ENCODE measurements at regions not wholly inside any gene's neighbourhood (a gene's known extent, or its start where the extent isn't known, plus 50 kb on each side); places are given as distances from the start of the nearest gene placed in this dataset.
"Not testable (repeated sequence)": the region's sequence is repeated elsewhere in the genome, so short reads cannot be mapped to it uniquely, and the experiment has no call there.

DNA sequence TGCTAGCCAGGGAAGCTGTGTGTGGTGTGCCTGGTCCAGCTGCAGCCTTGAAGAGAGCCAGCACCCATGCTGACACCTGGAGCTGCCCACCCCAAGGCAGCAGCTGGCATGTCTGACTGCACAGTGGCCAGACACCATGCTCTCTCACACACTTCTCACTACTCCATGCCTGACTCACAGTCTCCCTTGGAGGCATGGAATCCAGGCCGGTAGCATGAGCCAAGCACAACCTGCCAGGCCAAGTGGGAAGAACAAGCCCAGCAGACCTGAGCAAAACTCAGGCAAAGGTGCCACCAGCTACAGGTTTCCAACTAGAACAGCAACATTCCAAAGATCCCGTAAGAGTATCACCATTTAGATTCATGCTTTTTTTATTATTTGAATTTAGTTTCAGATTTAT, 625.3 kb upstream of the LRRTM4 start:
- Mint-ChIP-seq H3K4me1 (ENCODE audit: unreplicated experiment) (no peaks in the 10 kb centered on the region), H3K27ac (ENCODE audit: unreplicated experiment) (no peak overlapping the region), H3K27me3 (ENCODE audit: unreplicated experiment) (no peaks in the 10 kb centered on the region), H3K36me3 (ENCODE audit: unreplicated experiment) (no peaks in the 10 kb centered on the region), H3K4me3 (ENCODE audit: unreplicated experiment) (no peak overlapping the region), H3K9me3 (ENCODE audit: unreplicated experiment) (no peaks in the 10 kb centered on the region)
- DNase-seq (ENCODE audit: extremely low spot score, unreplicated experiment), result no peak
- TF ChIP-seq, protein P1, sequence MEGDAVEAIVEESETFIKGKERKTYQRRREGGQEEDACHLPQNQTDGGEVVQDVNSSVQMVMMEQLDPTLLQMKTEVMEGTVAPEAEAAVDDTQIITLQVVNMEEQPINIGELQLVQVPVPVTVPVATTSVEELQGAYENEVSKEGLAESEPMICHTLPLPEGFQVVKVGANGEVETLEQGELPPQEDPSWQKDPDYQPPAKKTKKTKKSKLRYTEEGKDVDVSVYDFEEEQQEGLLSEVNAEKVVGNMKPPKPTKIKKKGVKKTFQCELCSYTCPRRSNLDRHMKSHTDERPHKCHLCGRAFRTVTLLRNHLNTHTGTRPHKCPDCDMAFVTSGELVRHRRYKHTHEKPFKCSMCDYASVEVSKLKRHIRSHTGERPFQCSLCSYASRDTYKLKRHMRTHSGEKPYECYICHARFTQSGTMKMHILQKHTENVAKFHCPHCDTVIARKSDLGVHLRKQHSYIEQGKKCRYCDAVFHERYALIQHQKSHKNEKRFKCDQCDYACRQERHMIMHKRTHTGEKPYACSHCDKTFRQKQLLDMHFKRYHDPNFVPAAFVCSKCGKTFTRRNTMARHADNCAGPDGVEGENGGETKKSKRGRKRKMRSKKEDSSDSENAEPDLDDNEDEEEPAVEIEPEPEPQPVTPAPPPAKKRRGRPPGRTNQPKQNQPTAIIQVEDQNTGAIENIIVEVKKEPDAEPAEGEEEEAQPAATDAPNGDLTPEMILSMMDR (IDR thresholded peaks at IDR 0.05), result no peak

DNA sequence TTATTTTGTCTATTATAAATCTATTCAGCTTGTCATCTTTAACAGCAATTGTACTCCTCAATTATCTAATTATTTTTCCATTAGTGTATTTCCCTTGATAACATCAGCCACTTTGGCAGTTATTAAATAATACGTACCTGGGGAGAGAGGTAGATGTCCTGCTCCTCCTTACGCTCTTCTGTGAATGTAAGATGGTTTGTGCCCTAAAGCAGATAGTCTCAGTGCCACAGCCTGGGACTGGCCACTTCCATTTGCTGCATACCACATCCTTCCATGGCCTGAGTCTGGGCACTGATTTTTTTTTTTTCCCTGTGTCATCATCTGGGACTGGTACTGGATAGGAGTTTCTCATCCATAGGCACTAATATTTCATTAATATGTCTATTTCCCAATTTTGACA, 632.4 kb upstream of the LRRTM4 start:
- Mint-ChIP-seq H3K9me3 (ENCODE audit: unreplicated experiment) (peaks cover 8% of the 10 kb centered on the region), H3K27ac (ENCODE audit: unreplicated experiment) (no peak overlapping the region), H3K36me3 (ENCODE audit: unreplicated experiment) (no peaks in the 10 kb centered on the region), H3K4me3 (ENCODE audit: unreplicated experiment) (no peak overlapping the region), H3K4me1 (ENCODE audit: unreplicated experiment) (no peaks in the 10 kb centered on the region), H3K27me3 (ENCODE audit: unreplicated experiment) (no peaks in the 10 kb centered on the region)
- DNase-seq (ENCODE audit: extremely low spot score, unreplicated experiment), result no peak
- TF ChIP-seq, protein P1 (IDR thresholded peaks at IDR 0.05), result no peak

DNA sequence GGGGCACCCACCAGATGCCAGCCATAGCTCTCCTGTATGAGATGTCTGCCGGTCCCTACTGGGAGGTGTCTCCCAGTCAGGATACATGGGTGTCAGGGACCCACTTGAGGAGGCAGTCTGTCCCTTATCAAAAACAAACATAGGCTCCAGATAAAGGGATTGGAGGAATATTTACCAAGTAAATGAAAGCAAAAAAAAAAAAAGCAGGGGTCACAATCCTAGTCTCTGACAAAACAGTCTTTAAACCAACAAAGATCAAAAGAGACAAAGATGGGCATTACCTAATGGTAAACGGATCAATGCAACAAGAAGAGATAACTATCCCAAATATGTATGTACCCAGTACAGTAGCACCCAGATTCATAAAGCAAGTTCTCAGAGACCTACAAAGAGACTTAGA, 640.0 kb upstream of the LRRTM4 start:
- Mint-ChIP-seq H3K4me3 (ENCODE audit: unreplicated experiment) (no peak overlapping the region), H3K9me3 (ENCODE audit: unreplicated experiment) (peaks cover 6% of the 10 kb centered on the region), H3K27me3 (ENCODE audit: unreplicated experiment) (no peaks in the 10 kb centered on the region), H3K36me3 (ENCODE audit: unreplicated experiment) (no peaks in the 10 kb centered on the region), H3K27ac (ENCODE audit: unreplicated experiment) (no peak overlapping the region), H3K4me1 (ENCODE audit: unreplicated experiment) (no peaks in the 10 kb centered on the region)
- TF ChIP-seq, protein P1 (IDR thresholded peaks at IDR 0.05), result no peak
- DNase-seq (ENCODE audit: extremely low spot score, unreplicated experiment), result no peak

GRCh38 chr2:78172157-78172556, 650.0 kb upstream of the LRRTM4 start:
- not testable (repeated sequence) for H3K4me3 Mint-ChIP-seq (ENCODE audit: unreplicated experiment)

DNA sequence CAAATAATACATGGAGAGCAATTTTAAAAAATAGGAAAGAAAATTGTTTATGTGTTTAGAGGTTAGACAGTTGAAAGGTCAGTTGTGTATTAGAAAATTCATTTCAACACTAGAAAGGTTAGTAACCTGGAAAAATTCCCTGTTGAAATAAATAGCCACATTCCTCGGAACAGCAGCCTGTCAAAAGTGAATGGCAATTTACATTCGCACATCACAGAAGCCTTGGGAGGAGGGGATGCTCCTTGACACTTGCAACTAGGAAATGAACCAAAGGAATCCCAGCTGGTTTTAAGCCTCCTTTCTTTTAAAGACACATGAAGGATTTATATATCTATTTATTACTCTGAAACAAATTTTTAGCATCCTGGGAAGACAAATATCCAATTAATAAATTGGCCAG, 653.5 kb upstream of the LRRTM4 start:
- TF ChIP-seq, protein P1 (IDR thresholded peaks at IDR 0.05), result no peak

More at GRCh38 chr2:78172157-78172556, 650.0 kb upstream of the LRRTM4 start:
- H3K27ac Mint-ChIP-seq (ENCODE audit: unreplicated experiment); H3K27me3 Mint-ChIP-seq (ENCODE audit: unreplicated experiment); DNase-seq (ENCODE audit: extremely low spot score, unreplicated experiment); H3K4me1 Mint-ChIP-seq (ENCODE audit: unreplicated experiment); H3K36me3 Mint-ChIP-seq (ENCODE audit: unreplicated experiment): not testable (repeated sequence)
- peaks cover 23% of the 10 kb centered on the region for H3K9me3 Mint-ChIP-seq (ENCODE audit: unreplicated experiment)

GRCh38 chr2:78201064-78201575, 678.9 kb upstream of the LRRTM4 start:
- Mint-ChIP-seq H3K4me3 (ENCODE audit: unreplicated experiment) (no peak overlapping the region), H3K27ac (ENCODE audit: unreplicated experiment) (no peak overlapping the region), H3K36me3 (ENCODE audit: unreplicated experiment) (no peaks in the 10 kb centered on the region), H3K9me3 (ENCODE audit: unreplicated experiment) (peaks cover 3% of the 10 kb centered on the region), H3K27me3 (ENCODE audit: unreplicated experiment) (no peaks in the 10 kb centered on the region), H3K4me1 (ENCODE audit: unreplicated experiment) (no peaks in the 10 kb centered on the region)
- TF ChIP-seq, protein P1 (IDR thresholded peaks at IDR 0.05), result no peak
- DNase-seq (ENCODE audit: extremely low spot score, unreplicated experiment), result no peak

More for the DNA sequence above, 653.5 kb upstream of the LRRTM4 start:
- Mint-ChIP-seq H3K9me3 (ENCODE audit: unreplicated experiment) (peaks cover 5% of the 10 kb centered on the region), H3K4me1 (ENCODE audit: unreplicated experiment) (no peaks in the 10 kb centered on the region), H3K27ac (ENCODE audit: unreplicated experiment) (no peak overlapping the region), H3K36me3 (ENCODE audit: unreplicated experiment) (no peaks in the 10 kb centered on the region), H3K27me3 (ENCODE audit: unreplicated experiment) (no peaks in the 10 kb centered on the region), H3K4me3 (ENCODE audit: unreplicated experiment) (no peak overlapping the region)
- DNase-seq (ENCODE audit: extremely low spot score, unreplicated experiment), result no peak
